ENCODE measurements at regions not wholly inside any gene's neighbourhood (a gene's known extent, or its start where the extent isn't known, plus 50 kb on each side); places are given as distances from the start of the nearest gene placed in this dataset.

- H3K9me3 ChIP-seq (ENCODE audit: control insufficient read depth, low read length): no peaks in the 10 kb centered on the region
- H3K36me3 ChIP-seq (ENCODE audit: control insufficient read depth, insufficient read depth, low read length): no peaks in the 10 kb centered on the region
- H3K27ac ChIP-seq (ENCODE audit: insufficient read depth, low read length, poor library complexity, severe bottlenecking): no peak overlapping the region
- H3K4me1 ChIP-seq (ENCODE audit: control insufficient read depth, insufficient read depth, low read length, poor library complexity, severe bottlenecking): no peaks in the 10 kb centered on the region
- no peak overlapping the region for H3K4me3 ChIP-seq (ENCODE audit: insufficient read depth, low read depth, low read length, poor library complexity, severe bottlenecking)
- no peak for DNase-seq
- no peaks in the 10 kb centered on the region for H3K27me3 ChIP-seq (replicated peaks; ENCODE audit: control insufficient read depth, insufficient read depth, low read length, poor library complexity, severe bottlenecking)
Observed at GRCh38 chr1:56068908-56069307, 510.5 kb downstream of the PLPP3 start.

DNA sequence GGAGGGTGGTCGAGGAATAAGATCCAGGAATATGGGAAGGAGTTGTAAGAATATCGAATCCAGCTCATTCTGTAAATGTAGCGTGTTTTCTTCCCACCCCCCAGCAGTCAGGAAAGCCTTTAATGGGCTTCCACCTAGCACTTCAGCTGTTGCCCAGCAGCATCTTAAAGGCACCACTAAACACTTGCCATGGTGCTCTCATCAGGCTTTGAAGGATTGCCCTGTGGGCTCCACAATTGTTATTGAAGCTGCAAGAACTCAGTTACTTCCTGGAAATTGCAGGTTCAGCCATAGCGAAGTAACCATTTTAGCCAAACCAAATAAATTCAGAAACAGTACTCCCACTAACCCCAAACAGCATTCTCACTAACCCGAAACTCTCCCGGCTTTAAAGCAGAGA is 511.2 kb downstream of the PLPP3 start:
- no peak overlapping the region for H3K27ac ChIP-seq (ENCODE audit: insufficient read depth, low read length, poor library complexity, severe bottlenecking)
- no peaks in the 10 kb centered on the region for H3K36me3 ChIP-seq (ENCODE audit: control insufficient read depth, insufficient read depth, low read length)
- no peak overlapping the region for H3K4me3 ChIP-seq (ENCODE audit: insufficient read depth, low read depth, low read length, poor library complexity, severe bottlenecking)
- no peaks in the 10 kb centered on the region for H3K4me1 ChIP-seq (ENCODE audit: control insufficient read depth, insufficient read depth, low read length, poor library complexity, severe bottlenecking)
- no peak for DNase-seq
- H3K9me3 ChIP-seq (ENCODE audit: control insufficient read depth, low read length): no peaks in the 10 kb centered on the region
- H3K27me3 ChIP-seq (replicated peaks; ENCODE audit: control insufficient read depth, insufficient read depth, low read length, poor library complexity, severe bottlenecking): no peaks in the 10 kb centered on the region

GRCh38 chr1:56065729-56066128 is 513.6 kb downstream of the PLPP3 start:
- Histone ChIP-seq H3K9me3 (ENCODE audit: control insufficient read depth, low read length) (no peaks in the 10 kb centered on the region), H3K4me3 (ENCODE audit: insufficient read depth, low read depth, low read length, poor library complexity, severe bottlenecking) (no peak overlapping the region), H3K4me1 (ENCODE audit: control insufficient read depth, insufficient read depth, low read length, poor library complexity, severe bottlenecking) (no peaks in the 10 kb centered on the region), H3K27ac (ENCODE audit: insufficient read depth, low read length, poor library complexity, severe bottlenecking) (no peak overlapping the region), H3K27me3 (replicated peaks; ENCODE audit: control insufficient read depth, insufficient read depth, low read length, poor library complexity, severe bottlenecking) (no peaks in the 10 kb centered on the region), H3K36me3 (ENCODE audit: control insufficient read depth, insufficient read depth, low read length) (no peaks in the 10 kb centered on the region)
- DNase-seq: no peak

DNA sequence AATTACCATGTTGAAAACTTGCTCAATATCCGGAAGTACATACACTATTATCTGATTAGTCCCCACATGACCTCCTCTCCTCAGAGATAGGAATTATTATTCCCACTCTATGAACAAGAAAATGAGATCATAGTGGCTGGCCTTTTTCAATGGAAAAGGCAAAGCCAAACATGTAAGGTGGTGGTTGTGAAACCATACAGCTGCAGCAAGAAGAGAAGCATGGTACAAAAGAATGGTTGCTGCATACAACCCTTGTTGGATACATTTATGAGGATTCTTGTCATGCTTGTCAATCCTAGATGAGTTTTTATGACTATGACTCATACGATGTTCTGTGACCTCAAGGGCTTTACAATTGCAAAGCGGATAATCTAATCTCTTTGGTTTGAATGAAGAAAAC is 514.7 kb downstream of the PLPP3 start:
- no peaks in the 10 kb centered on the region for H3K27me3 ChIP-seq (replicated peaks; ENCODE audit: control insufficient read depth, insufficient read depth, low read length, poor library complexity, severe bottlenecking)
- no peak overlapping the region for H3K27ac ChIP-seq (ENCODE audit: insufficient read depth, low read length, poor library complexity, severe bottlenecking)
- H3K4me3 ChIP-seq (ENCODE audit: insufficient read depth, low read depth, low read length, poor library complexity, severe bottlenecking): no peak overlapping the region
- DNase-seq: no peak
- H3K36me3 ChIP-seq (ENCODE audit: control insufficient read depth, insufficient read depth, low read length): no peaks in the 10 kb centered on the region
- no peaks in the 10 kb centered on the region for H3K4me1 ChIP-seq (ENCODE audit: control insufficient read depth, insufficient read depth, low read length, poor library complexity, severe bottlenecking)
- H3K9me3 ChIP-seq (ENCODE audit: control insufficient read depth, low read length): no peaks in the 10 kb centered on the region

GRCh38 chr1:56063461-56063860 is 515.9 kb downstream of the PLPP3 start:
- Histone ChIP-seq H3K9me3 (ENCODE audit: control insufficient read depth, low read length) (no peaks in the 10 kb centered on the region), H3K36me3 (ENCODE audit: control insufficient read depth, insufficient read depth, low read length) (no peaks in the 10 kb centered on the region), H3K4me3 (ENCODE audit: insufficient read depth, low read depth, low read length, poor library complexity, severe bottlenecking) (no peak overlapping the region), H3K27ac (ENCODE audit: insufficient read depth, low read length, poor library complexity, severe bottlenecking) (no peak overlapping the region), H3K4me1 (ENCODE audit: control insufficient read depth, insufficient read depth, low read length, poor library complexity, severe bottlenecking) (no peaks in the 10 kb centered on the region), H3K27me3 (replicated peaks; ENCODE audit: control insufficient read depth, insufficient read depth, low read length, poor library complexity, severe bottlenecking) (no peaks in the 10 kb centered on the region)
- DNase-seq: no peak

DNA sequence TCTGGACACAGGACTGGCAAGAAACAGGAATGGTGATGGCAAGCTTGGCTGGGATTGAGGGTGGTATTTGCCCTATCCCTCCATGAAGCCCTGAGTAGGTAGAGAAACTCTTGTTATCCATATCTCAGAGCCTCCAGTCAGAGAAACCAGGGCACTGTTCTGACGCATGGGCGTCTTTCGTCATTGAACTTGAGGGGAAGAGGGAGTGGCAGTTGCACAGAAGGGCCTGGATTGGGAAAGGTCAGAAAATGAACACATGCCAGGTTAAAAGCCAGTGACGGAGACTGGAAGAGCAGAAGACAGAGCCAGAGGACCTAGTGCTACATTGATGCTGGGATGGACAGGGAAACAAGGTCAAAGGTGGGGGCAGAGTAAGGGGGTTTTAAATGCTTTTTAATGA is 516.7 kb downstream of the PLPP3 start:
- Histone ChIP-seq H3K27me3 (replicated peaks; ENCODE audit: control insufficient read depth, insufficient read depth, low read length, poor library complexity, severe bottlenecking) (no peaks in the 10 kb centered on the region), H3K9me3 (ENCODE audit: control insufficient read depth, low read length) (no peaks in the 10 kb centered on the region), H3K4me1 (ENCODE audit: control insufficient read depth, insufficient read depth, low read length, poor library complexity, severe bottlenecking) (no peaks in the 10 kb centered on the region), H3K36me3 (ENCODE audit: control insufficient read depth, insufficient read depth, low read length) (no peaks in the 10 kb centered on the region), H3K27ac (ENCODE audit: insufficient read depth, low read length, poor library complexity, severe bottlenecking) (no peak overlapping the region), H3K4me3 (ENCODE audit: insufficient read depth, low read depth, low read length, poor library complexity, severe bottlenecking) (no peak overlapping the region)
- DNase-seq: no peak

GRCh38 chr1:56061824-56062223 is 517.5 kb downstream of the PLPP3 start:
- Histone ChIP-seq H3K4me3 (ENCODE audit: insufficient read depth, low read depth, low read length, poor library complexity, severe bottlenecking) (no peak overlapping the region), H3K36me3 (ENCODE audit: control insufficient read depth, insufficient read depth, low read length) (no peaks in the 10 kb centered on the region), H3K27me3 (replicated peaks; ENCODE audit: control insufficient read depth, insufficient read depth, low read length, poor library complexity, severe bottlenecking) (no peaks in the 10 kb centered on the region), H3K27ac (ENCODE audit: insufficient read depth, low read length, poor library complexity, severe bottlenecking) (no peak overlapping the region), H3K4me1 (ENCODE audit: control insufficient read depth, insufficient read depth, low read length, poor library complexity, severe bottlenecking) (no peaks in the 10 kb centered on the region), H3K9me3 (ENCODE audit: control insufficient read depth, low read length) (no peaks in the 10 kb centered on the region)
- no peak for DNase-seq

DNA sequence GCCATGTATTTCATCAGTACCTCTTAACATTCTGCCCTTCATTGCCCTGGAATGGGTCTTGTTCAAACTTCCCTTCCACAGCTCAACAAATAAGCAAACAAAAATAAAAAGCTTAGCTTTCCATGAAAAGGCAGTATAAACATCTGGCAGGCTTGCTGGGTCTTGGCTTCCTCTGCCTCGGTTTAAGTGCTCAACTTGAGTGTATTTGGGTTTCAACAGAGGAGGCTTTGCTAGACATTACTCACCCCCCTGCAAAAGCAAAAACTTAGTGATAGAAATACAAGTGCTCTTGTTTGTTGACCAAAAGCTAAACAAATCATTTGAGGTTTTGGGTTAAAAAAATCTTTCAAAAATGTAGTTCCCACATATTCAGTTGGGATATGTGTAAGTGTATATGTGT is 518.5 kb downstream of the PLPP3 start:
- DNase-seq: no peak
- Histone ChIP-seq H3K27ac (ENCODE audit: insufficient read depth, low read length, poor library complexity, severe bottlenecking) (no peak overlapping the region), H3K4me3 (ENCODE audit: insufficient read depth, low read depth, low read length, poor library complexity, severe bottlenecking) (no peak overlapping the region), H3K27me3 (replicated peaks; ENCODE audit: control insufficient read depth, insufficient read depth, low read length, poor library complexity, severe bottlenecking) (no peaks in the 10 kb centered on the region), H3K36me3 (ENCODE audit: control insufficient read depth, insufficient read depth, low read length) (no peaks in the 10 kb centered on the region), H3K4me1 (ENCODE audit: control insufficient read depth, insufficient read depth, low read length, poor library complexity, severe bottlenecking) (no peaks in the 10 kb centered on the region), H3K9me3 (ENCODE audit: control insufficient read depth, low read length) (no peaks in the 10 kb centered on the region)

DNA sequence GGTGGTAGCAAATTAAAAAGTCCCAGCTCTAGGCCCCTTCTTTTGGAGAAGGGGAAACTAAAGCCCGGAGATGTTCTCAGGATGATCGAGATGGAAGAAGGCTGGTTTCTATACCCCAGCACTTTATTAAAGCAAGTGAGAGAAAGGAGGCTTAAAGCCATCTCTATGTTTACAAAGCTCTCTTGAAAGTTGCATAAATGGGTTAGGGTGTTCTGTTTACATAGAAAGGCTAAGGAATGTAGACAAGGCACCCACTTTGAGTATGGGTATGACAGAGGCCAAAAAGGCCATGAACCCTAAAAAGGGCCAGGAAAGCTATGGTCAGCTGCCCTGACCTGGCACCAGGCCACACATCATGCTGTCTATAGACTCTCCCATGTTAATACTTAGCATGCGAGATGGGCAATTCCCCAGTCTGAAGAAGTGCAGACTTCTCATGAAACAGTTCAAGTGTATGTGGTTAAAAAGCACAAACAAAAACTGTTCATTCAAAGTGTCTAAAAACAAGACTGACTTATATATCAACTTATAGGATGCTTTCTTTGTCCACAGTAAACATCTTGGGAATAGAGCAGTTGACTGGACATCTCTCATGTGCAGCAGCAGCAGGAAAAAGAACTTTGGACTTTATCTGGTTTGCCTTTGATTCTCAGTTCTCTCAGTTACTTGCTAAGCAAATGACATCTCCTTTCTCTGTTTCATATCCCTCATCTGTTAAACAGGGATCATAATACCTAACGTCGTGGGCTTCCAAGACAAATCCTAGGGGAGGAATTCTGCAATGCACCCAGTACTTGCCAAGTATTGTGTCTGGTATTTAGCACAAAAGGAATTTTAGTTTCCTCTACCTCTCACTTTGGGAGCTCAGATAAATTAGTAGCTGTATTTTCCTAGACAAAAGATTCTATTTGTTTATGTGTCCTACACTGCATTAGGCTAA is 521.6 kb downstream of the PLPP3 start:
- Histone ChIP-seq H3K4me3 (ENCODE audit: insufficient read depth, low read depth, low read length, poor library complexity, severe bottlenecking) (no peak overlapping the region), H3K9me3 (ENCODE audit: control insufficient read depth, low read length) (no peaks in the 10 kb centered on the region), H3K27ac (ENCODE audit: insufficient read depth, low read length, poor library complexity, severe bottlenecking) (no peak overlapping the region), H3K4me1 (ENCODE audit: control insufficient read depth, insufficient read depth, low read length, poor library complexity, severe bottlenecking) (no peaks in the 10 kb centered on the region), H3K36me3 (ENCODE audit: control insufficient read depth, insufficient read depth, low read length) (no peaks in the 10 kb centered on the region), H3K27me3 (replicated peaks; ENCODE audit: control insufficient read depth, insufficient read depth, low read length, poor library complexity, severe bottlenecking) (no peaks in the 10 kb centered on the region)
- no peak for DNase-seq

DNA sequence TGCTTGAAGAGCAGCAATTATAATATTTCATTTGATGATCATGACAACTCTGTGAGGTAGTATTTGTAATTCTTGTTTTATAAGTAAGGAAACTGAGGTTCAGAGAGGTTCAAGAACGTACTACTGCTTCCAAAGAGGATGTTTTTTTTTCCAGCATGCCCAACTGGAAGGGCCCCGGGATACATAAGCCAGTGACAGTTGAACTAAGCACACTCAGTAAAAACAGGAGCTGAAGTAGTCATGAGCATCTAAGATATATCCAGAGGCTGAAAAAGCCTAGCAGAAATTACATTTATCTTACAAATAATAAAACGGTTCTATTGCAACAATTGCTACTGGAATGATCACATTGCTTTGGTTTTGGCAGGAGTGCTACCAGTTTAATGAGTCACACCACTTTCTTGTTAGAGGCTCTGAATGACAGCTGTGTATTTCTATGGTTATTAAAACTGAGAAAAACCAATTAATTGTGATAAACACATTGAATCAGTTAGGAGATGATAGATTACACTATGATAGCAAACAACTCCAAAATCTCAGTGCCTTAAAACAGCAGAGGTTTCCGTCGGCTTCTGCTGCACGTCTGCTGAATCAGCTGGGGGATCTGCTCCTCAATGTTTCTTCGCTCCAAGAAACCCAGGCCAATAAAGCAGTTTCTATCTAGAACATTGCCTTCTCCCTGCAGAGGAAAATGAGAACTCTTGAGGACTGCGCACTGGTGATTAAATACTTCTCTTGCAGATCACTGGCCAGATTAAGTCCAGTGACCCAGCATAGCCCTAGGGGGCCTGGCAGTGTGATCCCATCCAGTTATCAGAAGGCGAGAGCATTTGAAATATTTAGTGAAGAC is 522.7 kb downstream of the PLPP3 start:
- Histone ChIP-seq H3K4me3 (ENCODE audit: insufficient read depth, low read depth, low read length, poor library complexity, severe bottlenecking) (no peak overlapping the region), H3K36me3 (ENCODE audit: control insufficient read depth, insufficient read depth, low read length) (no peaks in the 10 kb centered on the region), H3K9me3 (ENCODE audit: control insufficient read depth, low read length) (no peaks in the 10 kb centered on the region), H3K4me1 (ENCODE audit: control insufficient read depth, insufficient read depth, low read length, poor library complexity, severe bottlenecking) (no peaks in the 10 kb centered on the region), H3K27ac (ENCODE audit: insufficient read depth, low read length, poor library complexity, severe bottlenecking) (no peak overlapping the region), H3K27me3 (replicated peaks; ENCODE audit: control insufficient read depth, insufficient read depth, low read length, poor library complexity, severe bottlenecking) (no peaks in the 10 kb centered on the region)
- DNase-seq: no peak
